HG02623 (cell line): ENCODE measurements at regions not wholly inside any gene's neighbourhood (a gene's known extent, or its start where the extent isn't known, plus 50 kb on each side); places are given as distances from the start of the nearest gene placed in this dataset.

Experiments
- ATAC-seq: cut with Tn5 transposase; IDR thresholded peaks from one replicate; pipeline ENCODE4 v1.9.1; 2021; ENCODE audit warnings: moderate library complexity; ENCODE audit not compliant: unreplicated experiment

DNA sequence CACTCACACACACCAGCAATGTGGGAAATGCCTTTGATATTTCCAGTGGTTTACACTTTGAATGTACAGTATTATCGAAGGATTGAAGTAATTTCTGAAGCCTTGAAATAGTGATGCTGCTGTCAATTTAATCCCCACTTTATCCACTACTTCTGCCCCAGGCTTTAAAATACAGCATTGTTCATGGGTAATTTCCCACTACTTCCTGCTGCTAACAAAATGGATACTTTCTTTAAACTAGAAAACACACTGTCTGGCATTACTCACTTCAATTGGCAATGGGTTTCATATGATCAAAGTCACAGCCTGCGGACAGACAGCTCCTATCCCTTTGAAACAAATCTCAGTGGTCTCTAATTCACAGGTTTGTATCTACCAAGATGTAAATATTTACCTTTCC is 292.2 kb downstream of the CDH11 start:
- ATAC-seq = no peak

DNA sequence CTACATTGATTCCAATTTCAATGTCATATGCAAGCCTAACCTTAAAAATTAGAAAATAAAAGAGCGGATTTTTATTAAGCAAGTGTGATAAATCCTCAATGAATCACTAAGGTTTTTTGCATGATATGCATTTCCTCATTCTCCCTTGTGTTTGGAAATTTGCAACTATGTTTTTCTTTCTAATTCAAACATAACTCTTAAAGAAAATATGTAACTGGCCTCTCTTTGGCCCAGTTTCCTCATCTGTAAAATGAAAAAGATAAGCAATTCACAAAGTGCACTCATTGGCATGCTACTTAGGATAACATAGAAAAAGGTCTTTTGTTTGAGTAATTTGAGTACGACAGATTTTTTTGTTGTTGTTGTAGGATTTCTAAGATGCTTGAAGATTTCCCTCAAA is 295.5 kb downstream of the CDH11 start:
- no peak for ATAC-seq

DNA sequence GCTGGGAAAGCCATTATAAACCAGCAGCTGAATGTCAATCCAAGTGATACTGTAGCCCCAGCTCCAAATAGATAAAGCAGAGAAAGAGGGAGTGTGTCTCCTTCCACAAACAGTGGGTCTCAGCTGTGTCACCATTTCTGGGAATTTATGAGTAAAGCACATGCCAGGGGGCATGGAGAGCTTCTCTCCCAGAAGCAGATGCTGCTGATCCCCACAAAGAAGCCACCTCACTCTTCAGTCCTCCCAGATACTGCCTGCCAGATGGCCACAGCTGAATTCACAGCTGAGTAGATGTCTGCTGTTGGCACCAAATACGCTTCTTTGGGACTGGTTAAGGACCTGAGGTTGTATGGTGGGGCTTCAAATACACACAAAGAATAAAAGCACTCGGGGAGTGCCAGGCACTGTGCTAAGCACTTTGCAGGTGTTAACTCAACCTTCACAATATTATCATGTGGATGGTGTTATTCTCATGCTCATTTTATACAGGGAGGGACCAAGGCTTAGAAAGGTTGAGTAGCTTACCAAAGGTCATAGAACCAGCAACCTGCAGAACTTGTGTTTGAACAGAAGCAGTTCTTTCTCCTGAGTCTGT is 298.3 kb downstream of the CDH11 start:
- no peak for ATAC-seq

DNA sequence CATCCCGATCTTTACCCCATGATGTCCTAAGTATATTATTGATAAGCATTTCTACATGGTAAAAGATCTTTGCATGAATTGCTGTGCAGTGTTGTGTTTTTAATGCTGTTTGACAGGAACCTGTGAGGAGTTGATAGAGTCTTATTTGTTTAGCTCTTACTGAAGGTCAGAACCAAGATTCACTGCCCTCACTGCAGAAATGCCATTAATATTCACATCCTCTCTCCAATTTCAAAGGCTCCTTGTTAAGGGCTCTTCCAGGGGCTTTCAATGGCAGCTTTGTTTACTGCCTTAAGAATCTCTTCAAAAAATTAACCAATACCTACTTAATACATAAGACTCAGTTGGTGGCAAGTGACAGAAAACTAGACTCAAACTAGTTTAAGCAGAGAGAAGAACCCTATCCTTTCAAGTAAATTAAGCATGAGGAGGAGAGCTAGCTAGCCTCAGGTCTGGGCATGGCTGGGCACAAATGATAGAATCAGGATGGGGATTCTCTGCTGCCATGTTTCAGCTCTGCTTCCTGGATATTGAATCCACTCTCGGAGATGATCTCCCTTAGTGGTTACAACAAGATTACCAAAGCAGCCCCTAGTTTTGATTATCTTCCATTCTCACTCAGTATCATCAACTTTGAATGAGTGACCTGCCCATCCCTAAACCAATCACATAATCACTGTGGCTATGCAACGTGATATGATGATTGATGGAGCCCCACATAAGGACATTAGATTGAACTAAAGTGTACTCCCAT is 311.8 kb downstream of the CDH11 start:
- no peak for ATAC-seq

DNA sequence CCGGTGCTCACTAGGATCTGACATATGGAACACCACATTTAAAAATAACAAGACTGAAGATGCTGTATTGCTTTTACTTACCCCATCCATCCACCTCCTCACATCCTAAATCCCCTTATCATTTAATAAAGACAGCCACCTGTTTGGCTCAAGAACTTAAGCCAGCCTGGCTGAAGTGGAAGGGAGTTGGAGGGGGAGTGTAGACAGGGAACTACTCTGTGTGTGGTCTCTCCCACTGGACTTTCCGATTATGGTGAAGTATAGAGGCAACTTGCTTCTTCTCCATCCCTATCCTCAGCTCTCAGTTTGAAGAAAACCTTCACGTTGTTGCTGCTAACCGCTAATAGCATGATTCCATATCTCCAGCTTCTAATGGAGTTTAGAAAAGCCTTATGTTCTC is 313.4 kb downstream of the CDH11 start:
- no peak for ATAC-seq

DNA sequence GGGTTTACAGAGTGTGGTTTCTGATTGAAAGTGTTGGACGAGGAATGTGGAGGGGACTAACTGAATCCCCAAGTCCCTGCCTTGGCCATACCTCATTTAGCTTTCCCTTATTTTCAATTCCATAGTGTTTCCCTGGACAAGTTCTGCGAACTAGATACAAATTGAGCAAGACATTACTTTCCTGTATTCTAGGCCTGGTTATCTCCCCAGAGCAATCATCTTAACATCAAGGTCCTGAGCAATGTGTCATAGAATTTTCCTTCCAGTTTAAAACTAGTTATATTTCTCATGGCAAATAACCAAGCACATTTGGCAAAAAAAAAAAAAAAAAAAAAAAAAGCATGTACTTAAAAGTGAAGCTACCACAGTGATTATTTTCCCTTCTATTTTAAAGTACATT is 330.1 kb downstream of the CDH11 start:
- no peak for ATAC-seq

DNA sequence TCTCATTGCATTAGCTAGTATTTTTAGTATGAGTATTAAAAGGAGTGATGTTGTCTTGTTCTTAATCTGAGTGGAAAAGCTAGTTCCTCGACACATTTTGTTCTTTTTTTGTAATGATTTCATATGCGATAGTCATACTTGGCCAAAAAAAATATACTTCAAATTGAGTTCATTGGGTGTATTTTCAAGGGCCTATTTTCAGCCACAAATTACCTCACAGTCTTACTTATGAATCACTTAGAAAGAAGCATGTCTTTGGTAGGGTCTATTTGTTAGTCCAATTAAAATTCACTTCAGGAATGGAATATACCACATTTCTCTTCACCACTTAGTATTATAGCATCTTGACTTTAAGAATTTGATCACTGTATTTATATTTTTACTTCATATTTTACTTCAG is 337.2 kb downstream of the CDH11 start:
- no peak for ATAC-seq

DNA sequence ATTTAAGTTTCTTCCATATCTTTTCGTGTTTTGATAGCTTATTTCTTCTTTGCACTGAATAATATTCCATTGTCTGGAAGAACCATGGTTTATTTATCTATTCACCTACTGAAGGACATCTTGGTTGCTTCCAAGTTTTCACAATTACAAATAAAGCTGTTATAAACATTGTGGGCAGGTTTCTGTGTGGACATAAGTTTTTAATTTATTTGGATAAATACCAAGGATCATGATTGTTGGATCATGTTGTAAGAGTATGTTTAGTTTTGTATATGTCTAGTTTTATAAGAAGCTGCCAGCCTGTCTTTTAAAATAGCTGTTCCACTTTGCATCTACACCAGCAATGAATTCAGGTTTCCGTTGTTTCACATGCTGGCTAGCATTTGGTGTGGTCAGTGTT is 339.4 kb downstream of the CDH11 start:
- no peak for ATAC-seq

DNA sequence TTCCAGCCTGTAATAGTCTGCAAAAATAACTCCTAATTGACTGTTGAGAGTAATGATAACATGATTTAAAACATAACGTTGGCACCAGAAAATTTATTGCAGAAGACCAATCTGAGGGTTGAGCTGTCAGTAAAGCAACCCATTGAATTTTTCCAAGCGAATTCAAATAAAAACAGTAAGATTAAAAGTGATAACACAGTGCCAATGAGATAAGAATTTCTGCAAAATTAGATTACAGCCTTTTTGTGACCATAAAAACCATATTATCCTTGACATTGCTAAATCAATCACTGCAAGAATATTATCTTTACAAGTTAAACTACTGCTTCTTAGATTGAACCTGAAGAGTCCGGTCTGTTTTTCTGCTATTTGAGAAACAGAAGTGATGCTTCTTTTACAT is 341.4 kb downstream of the CDH11 start:
- no peak for ATAC-seq

DNA sequence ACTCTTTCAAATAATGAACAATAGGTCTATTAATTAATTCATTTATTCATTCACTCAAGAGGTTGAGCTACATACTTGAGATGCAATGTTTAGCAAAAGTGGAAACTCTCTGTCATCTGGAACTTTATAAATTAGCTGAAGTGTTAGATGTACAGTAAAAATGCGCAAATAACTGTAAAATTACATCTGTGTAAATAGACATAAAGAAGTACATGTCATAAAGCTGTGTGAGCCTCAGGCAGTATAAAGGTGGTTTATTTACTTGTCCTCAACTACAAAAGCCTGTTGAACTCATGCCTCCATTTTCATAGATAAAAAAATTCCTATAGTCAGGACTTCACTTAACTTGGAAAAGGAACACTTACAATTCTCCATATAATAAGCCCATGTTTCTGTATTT is 343.1 kb downstream of the CDH11 start:
- ATAC-seq = no peak

DNA sequence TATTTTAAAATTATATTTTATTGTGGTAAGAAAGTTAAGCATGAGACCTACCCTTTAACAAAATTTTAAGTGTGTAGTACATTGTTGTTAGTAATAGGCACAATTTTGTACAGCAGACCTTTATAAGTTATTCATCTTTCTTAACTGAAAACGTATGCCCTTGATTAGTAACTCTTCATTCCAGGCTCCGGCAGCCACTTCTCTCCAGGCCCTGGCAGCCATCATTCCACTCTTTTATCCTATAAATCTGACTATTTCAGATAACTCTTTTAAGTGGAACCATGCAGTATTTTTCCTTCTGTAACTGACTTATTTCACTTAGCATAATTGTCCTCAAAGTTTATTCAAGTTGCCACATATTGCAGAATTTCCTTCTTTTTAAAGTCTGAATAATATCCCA is 348.2 kb downstream of the CDH11 start:
- ATAC-seq = no peak

DNA sequence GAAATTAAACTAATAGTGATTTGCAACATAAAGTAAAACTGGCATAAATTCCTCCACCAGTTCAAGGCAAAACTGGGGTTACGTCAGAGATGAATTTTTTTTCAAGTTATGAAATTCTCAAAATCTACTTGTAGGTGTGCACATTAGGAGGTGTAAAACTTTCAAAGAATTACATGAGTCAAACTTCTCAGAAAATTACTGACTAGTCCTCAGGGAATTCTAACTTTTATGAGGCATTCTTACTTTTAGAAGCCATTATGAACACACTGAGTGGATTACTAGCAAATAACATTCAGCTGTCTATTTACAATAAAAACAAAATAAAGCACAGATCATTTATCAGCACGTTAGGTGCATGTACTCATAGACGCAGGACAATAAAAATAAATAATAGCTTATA is 348.7 kb downstream of the CDH11 start:
- no peak for ATAC-seq

DNA sequence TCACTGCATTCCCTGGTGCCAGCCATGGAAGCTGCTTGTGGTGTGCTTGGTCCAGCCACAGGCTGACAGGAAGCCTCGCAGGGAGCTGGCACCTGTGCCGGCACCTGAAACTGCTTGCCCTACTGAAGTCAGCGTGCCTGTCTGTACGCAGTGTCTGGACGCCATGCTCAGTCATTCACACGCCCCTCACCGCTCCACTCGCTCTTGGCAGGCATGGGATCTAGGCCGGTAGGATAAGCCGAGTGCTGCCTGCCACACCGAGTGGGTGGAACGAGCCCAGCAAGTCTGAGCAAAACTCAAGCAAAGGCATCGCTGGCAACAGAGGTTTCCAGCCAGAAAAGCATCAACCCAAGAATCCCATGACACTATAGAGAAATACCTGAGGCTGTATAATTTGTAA is 350.6 kb downstream of the CDH11 start:
- ATAC-seq = no peak

DNA sequence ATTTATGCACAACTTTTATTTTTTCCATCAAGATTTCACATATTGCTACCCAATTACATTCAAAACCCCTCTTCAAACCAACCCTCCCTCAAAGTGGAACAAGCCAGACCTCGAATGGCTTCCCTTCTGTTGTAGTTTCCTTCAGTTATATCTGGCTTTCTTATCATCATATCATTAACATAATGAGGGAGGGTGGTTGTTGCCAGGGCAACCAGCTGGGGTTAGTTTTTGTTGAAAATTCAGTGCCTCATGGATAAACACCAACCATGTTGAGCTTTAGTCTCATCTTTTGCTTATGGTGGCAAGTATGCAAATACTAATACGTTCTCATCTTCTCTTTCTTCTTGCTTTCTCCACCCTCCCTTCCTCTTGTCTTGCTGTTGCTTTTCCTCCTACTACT is 359.7 kb downstream of the CDH11 start:
- ATAC-seq = no peak

DNA sequence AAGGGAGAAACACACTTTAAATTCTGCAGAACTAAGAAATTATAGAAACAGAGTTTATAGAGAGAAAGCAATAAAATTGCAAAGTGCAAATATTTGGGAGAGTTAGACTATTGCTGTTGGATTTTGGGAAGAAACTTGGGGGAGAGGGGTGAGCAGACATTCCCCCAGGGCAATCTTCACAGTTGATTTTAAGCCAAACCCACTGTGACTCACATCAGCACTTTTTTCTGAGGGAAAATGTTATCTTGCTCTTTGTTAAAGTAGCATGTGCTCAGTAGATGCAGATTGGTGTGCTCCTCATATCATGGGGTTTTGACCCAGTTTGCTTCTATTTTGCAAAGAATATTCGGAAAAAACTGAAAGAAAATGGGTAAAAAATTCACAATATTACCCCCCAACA is 367.6 kb downstream of the CDH11 start:
- no peak for ATAC-seq

DNA sequence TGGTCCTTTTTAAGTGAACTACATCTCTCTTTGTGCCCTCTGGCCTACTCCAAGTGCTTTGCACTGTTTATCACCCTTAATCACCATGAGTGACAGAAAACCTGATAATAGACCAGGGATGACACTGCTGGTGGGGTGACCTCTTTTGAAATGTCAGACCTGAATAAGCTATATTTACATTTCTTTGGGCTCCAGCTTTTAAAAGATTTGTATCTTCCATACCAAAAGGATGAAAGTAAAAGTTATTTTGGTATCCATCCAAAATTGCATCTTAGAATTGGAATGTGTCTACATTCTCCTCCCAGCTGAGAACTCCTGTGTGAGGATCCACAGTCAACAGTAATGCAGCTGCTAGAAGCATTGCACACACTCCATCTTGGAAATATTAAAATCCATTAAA is 370.0 kb downstream of the CDH11 start:
- no peak for ATAC-seq

DNA sequence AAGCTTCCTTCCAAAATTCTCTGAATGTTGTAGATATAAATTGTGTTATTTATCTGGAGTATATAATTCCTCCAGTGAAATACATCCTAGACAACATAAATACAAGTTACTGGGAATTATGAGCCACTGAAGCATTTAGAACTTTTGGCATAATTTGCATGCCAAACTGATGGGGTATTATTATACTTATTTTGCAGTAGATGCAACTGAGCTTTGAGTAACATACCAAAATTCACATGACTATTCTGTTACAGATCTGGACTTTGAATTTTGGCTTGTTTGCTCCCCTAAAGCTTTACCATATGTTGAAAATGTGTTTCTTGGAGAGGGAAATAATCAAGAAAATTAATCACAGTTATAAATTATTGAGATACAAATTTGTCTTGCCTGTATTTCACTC is 372.5 kb downstream of the CDH11 start:
- ATAC-seq = no peak

DNA sequence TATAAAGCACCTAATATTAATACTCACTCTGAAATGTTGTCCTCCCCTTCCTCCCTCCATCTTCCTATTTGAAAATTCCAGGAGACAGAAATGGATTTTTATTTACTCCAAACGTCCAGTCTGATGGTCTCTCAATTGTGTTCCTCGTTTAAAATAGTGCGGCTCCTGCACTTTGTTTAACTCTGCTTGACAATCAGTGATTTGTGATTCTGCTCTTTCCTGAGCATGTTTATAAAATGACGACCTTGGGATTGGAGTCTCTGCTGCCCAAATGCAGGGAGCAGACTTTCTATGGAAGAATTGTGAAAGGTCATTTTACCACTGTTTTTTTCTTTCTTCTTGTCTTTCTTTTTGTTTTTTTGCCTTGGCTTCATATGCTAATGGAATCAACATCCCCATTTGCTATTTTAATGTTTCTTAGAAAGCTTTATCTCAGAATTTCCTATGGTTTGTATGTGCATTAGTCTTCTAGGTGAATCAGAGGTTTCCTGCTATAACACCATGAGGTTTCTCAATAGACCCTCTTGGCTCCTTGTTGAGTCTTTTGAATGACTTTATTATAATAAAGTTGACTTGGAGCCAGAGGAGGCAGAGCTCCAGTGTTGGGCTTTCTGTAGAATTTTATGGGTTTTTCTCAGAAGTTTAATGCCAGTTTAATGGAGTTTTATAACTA is 376.5 kb downstream of the CDH11 start:
- no peak for ATAC-seq

DNA sequence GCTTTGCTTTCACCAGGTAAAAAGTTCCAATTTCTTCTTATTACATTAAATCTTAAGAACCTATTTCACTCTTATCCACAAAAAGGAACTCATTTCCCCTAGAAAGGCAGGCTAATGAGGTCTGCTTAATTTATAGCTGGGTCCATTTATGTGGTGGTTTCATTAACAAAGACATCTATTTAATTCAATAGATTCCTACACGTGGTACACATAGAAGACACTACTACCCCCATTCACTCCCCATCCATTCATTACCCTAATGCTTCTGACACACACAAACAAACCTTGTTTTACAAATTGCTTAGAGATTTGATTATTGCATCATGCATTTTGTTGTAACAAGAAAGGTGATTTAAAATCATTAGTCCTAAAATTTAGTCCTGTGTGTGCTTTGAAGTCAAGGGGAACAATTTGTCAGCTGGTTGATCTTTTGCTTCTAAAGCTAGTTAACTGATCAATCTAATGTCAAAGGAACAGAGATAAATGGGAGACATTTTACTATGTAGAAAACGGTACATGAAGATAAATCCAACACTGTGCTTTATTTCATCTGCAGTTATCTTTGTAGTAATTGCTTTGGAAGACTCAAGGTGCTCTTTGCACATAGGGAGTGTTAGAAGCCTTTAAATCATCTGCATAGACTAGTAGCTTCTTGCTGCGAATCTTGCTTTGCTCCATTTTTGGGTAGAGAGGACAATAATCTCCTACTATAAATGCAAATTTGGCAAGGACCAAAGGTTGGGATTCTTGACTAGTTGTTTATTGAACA is 379.2 kb downstream of the CDH11 start:
- ATAC-seq = no peak

DNA sequence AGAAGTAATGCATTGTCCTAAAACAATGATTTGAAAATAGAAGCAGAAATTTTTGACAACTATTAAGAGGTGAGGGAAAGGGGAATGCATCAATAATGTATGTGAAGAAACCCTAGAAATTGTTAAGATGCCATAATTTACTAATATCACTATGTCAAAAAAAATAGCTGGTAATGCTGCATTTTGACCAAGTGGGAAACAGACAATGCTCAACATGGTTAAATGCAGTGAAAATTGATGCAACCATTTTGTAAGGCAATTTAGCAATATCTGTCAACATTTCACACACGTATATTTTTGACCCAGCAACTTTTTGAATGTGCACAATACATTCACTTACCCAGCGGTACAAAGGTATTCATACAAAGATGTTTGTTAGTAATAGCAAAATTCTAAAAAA is 381.6 kb downstream of the CDH11 start:
- no peak for ATAC-seq

DNA sequence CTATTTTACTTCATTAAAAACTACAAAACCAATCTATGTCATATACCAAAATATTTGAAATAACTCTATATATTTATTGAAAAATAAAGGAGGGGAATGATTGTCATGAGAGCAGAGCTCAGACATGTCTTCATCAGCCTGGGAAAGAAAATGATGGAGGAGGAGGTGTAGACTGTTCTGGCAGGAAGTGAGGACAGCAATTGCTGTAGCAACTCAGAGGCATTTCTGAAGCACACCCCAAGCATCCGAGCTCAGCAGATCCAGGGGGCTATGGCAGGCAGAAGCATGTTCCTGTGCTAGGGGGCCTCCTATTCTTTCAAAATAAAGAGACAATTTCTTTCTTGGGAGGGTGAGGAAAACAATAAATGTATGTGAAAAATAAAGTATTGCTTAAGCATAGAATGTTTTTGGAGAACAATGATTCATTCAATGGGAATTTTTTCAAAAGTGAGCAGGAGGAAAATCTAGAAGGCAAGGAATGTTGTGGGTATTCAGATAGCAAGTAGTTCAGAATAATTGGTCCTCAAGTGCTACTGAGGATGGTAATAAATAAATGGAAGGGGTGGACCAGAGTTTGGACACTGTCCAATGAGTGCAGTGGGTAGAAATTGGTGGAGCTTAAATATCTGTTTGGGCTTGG is 383.4 kb downstream of the CDH11 start:
- ATAC-seq = no peak
